ENCODE measurements at regions not wholly inside any gene's neighbourhood (a gene's known extent, or its start where the extent isn't known, plus 50 kb on each side); places are given as distances from the start of the nearest gene placed in this dataset.
"Not testable (repeated sequence)": the region's sequence is repeated elsewhere in the genome, so short reads cannot be mapped to it uniquely, and the experiment has no call there.

GRCh38 chr7:138233189-138233588 lies 156.9 kb downstream of the AKR1D1 start:
- H3K4me1 Mint-ChIP-seq, result no peaks in the 10 kb centered on the region
- H3K27me3 Mint-ChIP-seq, result no peaks in the 10 kb centered on the region
- H3K4me3 Mint-ChIP-seq, result no peak overlapping the region
- CTCF ChIA-PET, result no interaction called here
- no peaks in the 10 kb centered on the region for H3K36me3 Mint-ChIP-seq
- H3K9me3 Mint-ChIP-seq, result peaks cover 5% of the 10 kb centered on the region
- no peak overlapping the region for H3K27ac Mint-ChIP-seq
- no peak for DNase-seq

GRCh38 chr7:138235207-138235606 lies 158.9 kb downstream of the AKR1D1 start:
- H3K27ac Mint-ChIP-seq, result no peak overlapping the region
- peaks cover 5% of the 10 kb centered on the region for H3K9me3 Mint-ChIP-seq
- no peaks in the 10 kb centered on the region for H3K4me1 Mint-ChIP-seq
- DNase-seq, result no peak
- CTCF ChIA-PET, result no interaction called here
- no peaks in the 10 kb centered on the region for H3K27me3 Mint-ChIP-seq
- no peak overlapping the region for H3K4me3 Mint-ChIP-seq
- no peaks in the 10 kb centered on the region for H3K36me3 Mint-ChIP-seq

- no peak overlapping the region for H3K27ac Mint-ChIP-seq
- no peak overlapping the region for H3K4me3 Mint-ChIP-seq
- no peaks in the 10 kb centered on the region for H3K36me3 Mint-ChIP-seq
- H3K27me3 Mint-ChIP-seq, result no peaks in the 10 kb centered on the region
- H3K4me1 Mint-ChIP-seq, result no peaks in the 10 kb centered on the region
- peaks cover 2% of the 10 kb centered on the region for H3K9me3 Mint-ChIP-seq
- no peak for DNase-seq
- CTCF ChIA-PET, result no interaction called here
Measured at GRCh38 chr7:138237995-138238394, 161.7 kb downstream of the AKR1D1 start.

- Mint-ChIP-seq H3K27ac (no peak overlapping the region), H3K4me1 (no peaks in the 10 kb centered on the region), H3K36me3 (no peaks in the 10 kb centered on the region), H3K9me3 (no peaks in the 10 kb centered on the region), H3K4me3 (no peak overlapping the region), H3K27me3 (no peaks in the 10 kb centered on the region)
- CTCF ChIA-PET, result no interaction called here
- no peak for DNase-seq
Measured at GRCh38 chr7:138238734-138239659, 162.7 kb downstream of the AKR1D1 start.

DNA sequence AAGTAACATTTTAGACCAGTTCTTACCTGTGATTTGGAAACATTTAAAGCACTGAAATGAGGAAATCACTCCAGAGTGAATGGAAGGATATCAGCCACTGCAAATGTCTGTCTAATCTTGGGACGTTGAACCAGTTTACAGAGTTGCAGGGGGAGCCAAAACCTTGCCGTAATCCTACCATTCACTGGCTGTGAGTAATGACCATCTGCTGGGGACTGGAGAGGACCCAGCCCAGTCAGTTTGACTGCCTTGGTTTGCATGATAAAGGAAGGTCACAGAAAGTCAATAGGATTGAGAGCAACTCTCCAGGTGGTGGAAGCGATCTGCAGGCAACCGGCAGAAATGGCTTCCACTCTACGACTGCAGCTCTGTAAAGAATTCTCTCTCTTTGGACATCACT lies 167.2 kb downstream of the AKR1D1 start:
- Mint-ChIP-seq H3K27ac (no peak overlapping the region), H3K36me3 (peaks cover 2% of the 10 kb centered on the region)
- CTCF ChIA-PET, result no interaction called here

GRCh38 chr7:138243836-138244235 lies 167.6 kb downstream of the AKR1D1 start:
- Mint-ChIP-seq H3K27me3 (no peaks in the 10 kb centered on the region), H3K27ac (no peak overlapping the region), H3K4me1 (no peaks in the 10 kb centered on the region), H3K36me3 (peaks cover 2% of the 10 kb centered on the region), H3K4me3 (no peak overlapping the region), H3K9me3 (peaks cover 6% of the 10 kb centered on the region)
- DNase-seq, result no peak
- CTCF ChIA-PET, result no interaction called here

More for the DNA sequence above, 167.2 kb downstream of the AKR1D1 start:
- Mint-ChIP-seq H3K27me3 (no peaks in the 10 kb centered on the region), H3K4me1 (no peaks in the 10 kb centered on the region), H3K9me3 (peaks cover 6% of the 10 kb centered on the region), H3K4me3 (no peak overlapping the region)
- DNase-seq, result no peak

DNA sequence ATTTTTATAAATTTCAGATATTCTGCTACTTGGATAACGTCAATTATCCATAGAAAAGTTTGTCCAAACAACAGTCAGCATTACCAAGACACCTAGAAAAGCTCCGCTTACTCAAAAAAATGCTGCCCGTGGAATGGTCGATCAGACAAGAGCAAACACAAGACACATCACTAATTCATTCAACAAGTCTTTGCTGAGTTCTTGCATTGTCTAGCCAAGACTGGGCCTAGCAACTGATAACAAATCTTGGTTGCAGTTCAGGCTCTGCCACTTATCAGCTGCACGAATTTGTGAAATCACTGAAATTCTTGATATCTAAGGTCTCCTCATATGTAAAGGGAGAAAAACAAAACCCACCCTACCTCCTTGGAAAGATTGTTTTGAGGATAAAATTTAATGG lies 168.3 kb downstream of the AKR1D1 start:
- CTCF ChIA-PET, result no interaction called here
- Mint-ChIP-seq H3K9me3 (peaks cover 6% of the 10 kb centered on the region), H3K27me3 (no peaks in the 10 kb centered on the region), H3K27ac (no peak overlapping the region), H3K4me3 (no peak overlapping the region), H3K4me1 (no peaks in the 10 kb centered on the region), H3K36me3 (peaks cover 2% of the 10 kb centered on the region)
- no peak for DNase-seq

- no peak for DNase-seq
Measured at GRCh38 chr7:138245216-138245615, 169.0 kb downstream of the AKR1D1 start.

GRCh38 chr7:138245682-138246081 lies 169.4 kb downstream of the AKR1D1 start:
- H3K9me3 Mint-ChIP-seq, result peaks cover 6% of the 10 kb centered on the region
- DNase-seq, result no peak
- H3K27me3 Mint-ChIP-seq, result no peaks in the 10 kb centered on the region
- peaks cover 2% of the 10 kb centered on the region for H3K36me3 Mint-ChIP-seq
- CTCF ChIA-PET, result no interaction called here
- H3K27ac Mint-ChIP-seq, result no peak overlapping the region
- no peaks in the 10 kb centered on the region for H3K4me1 Mint-ChIP-seq
- H3K4me3 Mint-ChIP-seq, result no peak overlapping the region

More at GRCh38 chr7:138245216-138245615, 169.0 kb downstream of the AKR1D1 start:
- peaks cover 2% of the 10 kb centered on the region for H3K36me3 Mint-ChIP-seq
- no peaks in the 10 kb centered on the region for H3K4me1 Mint-ChIP-seq
- H3K27ac Mint-ChIP-seq, result no peak overlapping the region
- H3K9me3 Mint-ChIP-seq, result peaks cover 6% of the 10 kb centered on the region
- CTCF ChIA-PET, result no interaction called here
- no peak overlapping the region for H3K4me3 Mint-ChIP-seq
- no peaks in the 10 kb centered on the region for H3K27me3 Mint-ChIP-seq

GRCh38 chr7:138246428-138246827 lies 170.2 kb downstream of the AKR1D1 start:
- H3K27ac Mint-ChIP-seq, result no peak overlapping the region

GRCh38 chr7:138247081-138247480 lies 170.8 kb downstream of the AKR1D1 start:
- H3K9me3 Mint-ChIP-seq, result peaks cover 6% of the 10 kb centered on the region
- no peak for DNase-seq
- no peak overlapping the region for H3K4me3 Mint-ChIP-seq
- no peaks in the 10 kb centered on the region for H3K4me1 Mint-ChIP-seq
- peaks cover 2% of the 10 kb centered on the region for H3K36me3 Mint-ChIP-seq
- CTCF ChIA-PET, result no interaction called here
- no peak overlapping the region for H3K27ac Mint-ChIP-seq
- H3K27me3 Mint-ChIP-seq, result no peaks in the 10 kb centered on the region

More at GRCh38 chr7:138246428-138246827, 170.2 kb downstream of the AKR1D1 start:
- H3K27me3 Mint-ChIP-seq, result no peaks in the 10 kb centered on the region
- peaks cover 2% of the 10 kb centered on the region for H3K36me3 Mint-ChIP-seq
- CTCF ChIA-PET, result interaction anchor here (0.6 kb wide), 1 partner anchor 150 kb away, joined by 3 read pairs; no protein-coding TSS in a partner anchor
- no peak for DNase-seq
- peaks cover 6% of the 10 kb centered on the region for H3K9me3 Mint-ChIP-seq
- no peak overlapping the region for H3K4me3 Mint-ChIP-seq
- no peaks in the 10 kb centered on the region for H3K4me1 Mint-ChIP-seq

- no peak overlapping the region for H3K4me3 Mint-ChIP-seq
- no peak overlapping the region for H3K27ac Mint-ChIP-seq
- no peaks in the 10 kb centered on the region for H3K27me3 Mint-ChIP-seq
- DNase-seq, result no peak
- H3K9me3 Mint-ChIP-seq, result peaks cover 6% of the 10 kb centered on the region
- no peaks in the 10 kb centered on the region for H3K4me1 Mint-ChIP-seq
- peaks cover 2% of the 10 kb centered on the region for H3K36me3 Mint-ChIP-seq
- CTCF ChIA-PET, result no interaction called here
Measured at GRCh38 chr7:138247568-138248333, 171.5 kb downstream of the AKR1D1 start.

- CTCF ChIA-PET, result no interaction called here
- H3K9me3 Mint-ChIP-seq, result peaks cover 6% of the 10 kb centered on the region
- no peaks in the 10 kb centered on the region for H3K27me3 Mint-ChIP-seq
Measured at GRCh38 chr7:138248609-138249008, 172.3 kb downstream of the AKR1D1 start.

DNA sequence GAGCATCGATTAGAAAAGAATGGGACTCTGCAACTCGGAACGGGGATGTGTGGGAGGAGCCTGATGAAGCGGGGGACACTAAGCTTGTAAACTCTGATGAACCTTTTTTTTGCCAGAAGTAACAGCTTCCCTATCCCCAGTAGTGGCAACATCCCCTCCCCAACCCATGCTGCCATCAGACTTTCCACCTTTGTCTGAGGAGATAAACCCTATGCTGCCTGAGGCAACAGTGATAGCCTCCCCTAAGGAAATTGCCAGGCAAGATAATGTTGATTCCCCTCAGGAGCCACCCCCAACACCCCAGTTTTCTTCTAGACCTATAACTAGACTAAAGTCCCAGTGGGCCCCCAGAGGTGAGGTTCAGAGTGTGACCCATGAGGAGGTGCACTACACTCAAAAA lies 173.7 kb downstream of the AKR1D1 start:
- Mint-ChIP-seq H3K27ac (no peak overlapping the region), H3K4me3 (no peak overlapping the region), H3K9me3 (peaks cover 6% of the 10 kb centered on the region), H3K36me3 (peaks cover 2% of the 10 kb centered on the region), H3K4me1 (no peaks in the 10 kb centered on the region), H3K27me3 (no peaks in the 10 kb centered on the region)
- DNase-seq, result no peak
- CTCF ChIA-PET, result no interaction called here

More at GRCh38 chr7:138248609-138249008, 172.3 kb downstream of the AKR1D1 start:
- Mint-ChIP-seq H3K36me3 (peaks cover 2% of the 10 kb centered on the region), H3K4me1 (no peaks in the 10 kb centered on the region), H3K27ac (no peak overlapping the region), H3K4me3 (no peak overlapping the region)
- no peak for DNase-seq

GRCh38 chr7:138252666-138253065 lies 176.4 kb downstream of the AKR1D1 start:
- H3K9me3 Mint-ChIP-seq, H3K36me3 Mint-ChIP-seq, H3K27me3 Mint-ChIP-seq, CTCF ChIA-PET, H3K27ac Mint-ChIP-seq, DNase-seq, H3K4me1 Mint-ChIP-seq, H3K4me3 Mint-ChIP-seq: not testable (repeated sequence)
